NCI-H2196 treated with DMSO at 0.1 percent for 48 hours (cell line): ENCODE measurements at regions not wholly inside any gene's neighbourhood (a gene's known extent, or its start where the extent isn't known, plus 50 kb on each side); places are given as distances from the start of the nearest gene placed in this dataset.

ENCODE experiments used
- DNase-seq: peaks from one replicate; lab custom pipeline; 2025; ENCODE audit not compliant: unreplicated experiment; lab: John Stamatoyannopoulos, UW

GRCh38 chr6:114453737-114454276 lies 111.0 kb upstream of the HS3ST5 start:
- DNase-seq, result no peak

DNA sequence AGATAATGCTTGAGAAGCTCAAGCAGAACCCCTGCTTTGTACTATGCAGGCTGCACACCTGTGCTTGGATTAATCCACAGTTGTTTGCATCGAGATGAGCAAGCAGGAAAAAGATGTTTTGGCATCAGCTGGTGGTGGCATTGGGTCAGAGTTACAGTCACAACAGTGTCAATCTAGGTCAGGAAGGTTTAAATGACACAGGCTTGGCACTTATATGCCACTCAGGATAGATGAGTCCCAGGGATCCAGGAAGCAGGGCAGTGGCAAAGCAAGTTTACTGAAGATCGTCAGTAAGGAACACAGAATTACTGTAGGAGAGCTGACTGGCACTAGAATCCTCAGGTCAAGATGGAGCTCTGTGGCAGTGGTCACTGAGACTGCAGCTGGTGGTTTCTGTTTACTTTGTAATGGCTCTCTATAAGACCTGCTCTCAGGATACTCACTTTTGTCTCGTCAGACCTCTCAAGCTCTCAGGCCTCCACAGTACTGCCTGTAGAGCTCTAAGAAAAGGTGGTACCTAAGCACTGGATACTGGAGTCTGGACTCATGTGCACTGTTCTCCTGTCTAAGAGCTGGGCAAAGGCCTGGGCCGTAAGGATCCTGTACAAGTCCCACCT lies 110.1 kb upstream of the HS3ST5 start:
- DNase-seq, result no peak

- no peak for DNase-seq
Measured at GRCh38 chr6:114450631-114451030, 107.8 kb upstream of the HS3ST5 start.

DNA sequence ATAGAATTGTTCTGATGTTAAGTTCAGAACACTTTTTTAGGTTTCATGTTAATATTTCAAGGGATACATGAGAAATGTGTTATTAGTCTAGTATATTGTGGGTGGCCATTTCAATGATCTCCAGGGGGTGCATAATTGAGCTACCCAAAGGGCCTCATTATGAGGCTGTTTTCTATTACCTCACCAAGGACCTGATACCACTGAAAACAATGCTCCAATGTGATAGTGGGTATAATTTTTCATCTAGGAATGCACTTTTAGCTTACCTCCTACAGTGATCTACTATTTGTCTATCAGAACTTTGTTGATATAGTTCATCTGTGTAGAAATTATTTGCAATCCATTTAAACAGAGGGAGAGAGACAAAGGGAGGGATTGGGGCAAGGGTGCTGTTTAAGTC lies 106.8 kb upstream of the HS3ST5 start:
- no peak for DNase-seq

DNA sequence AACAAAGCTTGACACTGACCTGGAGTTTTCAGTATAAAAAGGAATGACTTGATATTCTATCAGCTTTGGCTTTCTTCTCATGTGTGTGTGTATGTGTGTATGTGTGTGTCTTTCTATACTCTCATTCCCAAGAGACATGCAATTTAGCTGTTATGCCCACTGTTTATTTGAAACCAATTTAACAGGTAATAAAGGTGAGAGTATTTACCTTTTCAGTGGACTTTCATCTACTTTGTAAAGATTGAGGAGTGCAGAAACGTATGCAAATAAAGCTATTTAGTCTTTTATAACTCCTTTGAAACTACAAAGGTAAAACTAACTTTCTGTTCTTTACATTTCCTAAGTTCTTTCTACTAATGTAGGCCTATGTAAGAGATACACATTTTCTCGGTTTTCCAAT lies 103.5 kb upstream of the HS3ST5 start:
- no peak for DNase-seq

- DNase-seq, result no peak
Measured at GRCh38 chr6:114445846-114446245, 103.0 kb upstream of the HS3ST5 start.

GRCh38 chr6:114439411-114439810 lies 96.6 kb upstream of the HS3ST5 start:
- no peak for DNase-seq

DNA sequence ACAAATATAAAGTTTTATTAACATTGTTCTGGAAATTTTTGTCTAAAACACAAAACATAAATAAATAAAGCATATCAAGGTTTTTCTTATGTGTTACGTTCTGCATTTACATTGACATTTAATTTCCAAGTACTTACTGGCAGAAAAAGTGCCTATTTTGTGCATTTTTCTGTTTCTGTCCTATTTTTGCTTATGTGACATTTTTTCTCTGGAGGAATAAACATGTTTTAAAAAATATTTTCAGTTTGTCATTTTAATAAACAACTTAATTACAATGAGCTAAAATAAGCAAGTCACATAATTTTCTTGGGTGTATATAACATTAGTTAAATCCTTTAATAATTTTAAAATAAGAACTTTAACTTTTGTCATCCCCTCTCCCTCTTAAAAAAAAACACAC lies 94.4 kb upstream of the HS3ST5 start:
- DNase-seq, result no peak

DNA sequence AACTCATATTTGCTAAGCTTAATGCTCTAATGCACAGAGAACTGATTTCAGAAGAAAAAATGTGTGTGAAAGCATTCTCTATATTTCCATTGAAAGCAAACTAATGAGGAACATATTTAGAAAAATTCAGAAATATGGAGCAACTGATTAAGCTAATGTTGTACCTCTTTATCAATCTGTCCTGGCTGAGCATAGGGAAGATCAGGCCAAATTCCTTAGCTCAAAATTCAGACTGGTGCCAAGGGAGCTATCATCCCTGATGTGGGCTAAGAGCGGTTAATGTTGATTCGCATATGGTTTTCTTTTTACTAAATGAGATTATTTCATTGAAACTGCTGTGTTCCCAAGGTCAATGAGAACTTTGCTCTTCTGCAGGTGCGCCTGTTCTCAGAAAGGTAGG lies 93.9 kb upstream of the HS3ST5 start:
- no peak for DNase-seq

DNA sequence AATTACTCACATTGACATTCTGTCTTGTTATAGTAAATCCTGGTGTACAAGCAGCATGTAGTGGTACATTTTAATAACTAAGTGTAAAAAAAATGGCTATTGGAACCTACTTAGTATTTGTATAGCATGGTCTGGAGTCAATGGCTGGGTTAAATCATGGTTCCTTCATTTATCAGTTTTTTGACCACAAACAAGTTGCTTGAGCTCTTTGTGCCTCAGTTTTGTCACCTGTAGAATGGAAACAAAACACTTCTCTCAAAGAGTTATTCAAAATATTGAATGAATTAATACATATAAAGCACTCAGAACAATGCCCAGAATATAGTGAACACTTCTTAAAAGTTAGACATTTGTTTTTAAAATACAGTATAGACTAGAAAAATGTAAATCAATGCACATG lies 93.2 kb upstream of the HS3ST5 start:
- no peak for DNase-seq

DNA sequence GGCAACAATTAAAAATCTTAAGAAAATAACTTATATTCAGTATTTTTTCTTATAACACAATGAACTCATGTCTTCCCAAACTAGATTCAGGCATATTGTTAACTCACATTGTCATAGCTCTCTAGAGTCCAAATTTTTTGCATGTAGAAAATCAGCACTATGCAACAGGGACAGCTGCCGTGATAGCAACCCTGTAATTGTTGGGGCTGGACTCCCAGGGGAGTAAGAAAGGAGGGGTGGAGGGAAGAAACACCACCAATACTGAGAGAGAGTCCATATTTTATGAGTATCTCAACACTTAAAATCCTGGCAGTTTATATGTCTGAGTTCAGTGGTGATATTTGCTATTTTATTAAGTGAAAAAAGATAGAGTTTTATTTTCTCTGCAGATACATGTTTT lies 89.6 kb upstream of the HS3ST5 start:
- no peak for DNase-seq

GRCh38 chr6:114431641-114432040 lies 88.8 kb upstream of the HS3ST5 start:
- no peak for DNase-seq

- no peak for DNase-seq
Measured at GRCh38 chr6:114430534-114431124, 87.8 kb upstream of the HS3ST5 start.

DNA sequence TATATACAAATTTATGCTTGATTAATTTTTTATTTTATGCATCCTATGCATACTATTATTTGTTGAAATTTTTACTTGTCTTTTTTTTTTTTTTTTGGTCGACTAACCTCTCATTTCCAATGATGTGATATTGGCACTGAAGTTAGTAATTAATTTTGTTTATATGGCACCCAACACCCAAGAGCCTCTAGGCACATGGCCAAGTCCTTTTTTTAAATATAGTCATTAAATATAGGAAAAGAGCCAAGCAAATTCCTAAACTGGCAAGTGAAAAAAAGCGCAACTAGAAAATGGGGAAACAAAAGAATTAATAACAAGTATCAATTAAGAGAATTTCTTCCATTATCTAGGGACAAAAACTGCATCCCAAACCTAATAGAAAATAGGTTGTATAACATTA lies 85.5 kb upstream of the HS3ST5 start:
- DNase-seq, result no peak

DNA sequence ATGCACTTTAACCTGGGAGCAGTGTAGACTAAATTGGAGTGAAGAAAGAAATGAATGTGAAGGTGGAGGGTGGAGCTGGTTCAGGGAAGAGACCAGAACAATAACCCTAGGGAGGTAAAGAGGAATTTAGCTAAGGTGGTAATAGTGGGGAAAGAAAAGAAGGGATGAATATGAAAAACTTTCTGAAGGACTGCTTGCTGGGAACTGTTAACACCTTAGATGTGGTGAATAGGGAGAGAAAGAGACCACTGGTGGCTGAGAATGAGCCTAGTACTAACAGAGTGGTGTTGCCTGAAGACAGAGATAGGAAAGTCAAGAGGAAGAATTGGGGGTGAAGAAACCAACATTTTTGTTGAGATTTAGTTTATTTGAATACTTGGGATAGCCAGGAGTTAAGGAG lies 78.4 kb upstream of the HS3ST5 start:
- no peak for DNase-seq

GRCh38 chr6:114419175-114419574 lies 76.4 kb upstream of the HS3ST5 start:
- DNase-seq, result no peak

- no peak for DNase-seq
Measured at GRCh38 chr6:114418304-114418972, 75.6 kb upstream of the HS3ST5 start.

- no peak for DNase-seq
Measured at GRCh38 chr6:114407426-114408035, 64.7 kb upstream of the HS3ST5 start.

GRCh38 chr6:114404339-114404955 lies 61.6 kb upstream of the HS3ST5 start:
- DNase-seq, result no peak

- no peak for DNase-seq
Measured at GRCh38 chr6:114403858-114404257, 61.0 kb upstream of the HS3ST5 start.

DNA sequence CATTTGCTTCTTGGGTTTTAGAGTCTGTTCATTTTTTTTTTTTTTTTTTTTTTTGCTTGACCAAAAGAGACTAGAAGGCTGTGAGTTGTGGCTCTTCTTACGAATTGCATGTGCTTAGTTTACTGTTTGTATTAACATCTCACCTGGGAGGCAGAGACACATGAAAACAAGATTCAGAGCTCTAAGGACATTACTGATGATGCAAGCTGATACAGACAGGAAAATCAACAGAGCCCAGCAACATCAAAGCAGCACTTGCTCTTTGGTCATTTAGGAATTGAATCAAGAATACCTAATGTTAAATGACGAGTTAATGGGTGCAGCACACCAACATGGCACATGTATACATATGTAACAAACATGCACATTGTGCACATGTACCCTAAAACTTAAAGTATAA lies 55.7 kb upstream of the HS3ST5 start:
- DNase-seq, result no peak
